Body of pancreas (tissue), 4 donors: ENCODE measurements at regions not wholly inside any gene's neighbourhood (a gene's known extent, or its start where the extent isn't known, plus 50 kb on each side); places are given as distances from the start of the nearest gene placed in this dataset.

Experiments
- ATAC-seq: fragments of 150-250 bp; one replicate; pipeline ENCODE4 v1.9.1; 2016
- DNase-seq, 4 donors: peaks; one replicate each; pipeline ENCODE4 v3.0.0-alpha.2; 2019
- H3K27ac ChIP-seq, 4 donors: fragments of 200-600 bp; sonication (generic); 1 replicate in 3 of 4; 2 replicates in 1 of 4; pipeline versions ENCODE4 v1.5.1 to v1.6.1; 2016 to 2019; ENCODE audit warnings: mild to moderate bottlenecking in 1 of 4, mixed read lengths in 1 of 4, moderate library complexity in 1 of 4
- H3K27me3 ChIP-seq, 2 donors: fragments of 200-600 bp; sonication (generic); one replicate each; pipeline ENCODE4 v1.6.0; 2016; ENCODE audit warnings: mild to moderate bottlenecking in 1 of 2
- H3K36me3 ChIP-seq, 2 donors: fragments of 200-600 bp; sonication (generic); replicated peaks in 1 of 2; 2 replicates each; pipeline ENCODE4 v1.5.1; 2016; ENCODE audit warnings: low read depth in 2 of 2; ENCODE audit not compliant: insufficient read depth in 1 of 2
- H3K4me1 ChIP-seq: fragments of 200-600 bp; sonication (generic); one replicate; pipeline ENCODE4 v1.6.0; 2016
- H3K4me3 ChIP-seq, 2 donors: fragments of 200-600 bp; sonication (generic); 1 replicate in 1 of 2; 2 replicates in 1 of 2; pipeline ENCODE4 v1.5.1; 2016 to 2019
- H3K9me3 ChIP-seq, 3 donors: fragments of 200-600 bp; sonication (generic); 1 replicate in 2 of 3; 2 replicates in 1 of 3; pipeline ENCODE4 v1.5.1; 2016
- POLR2A ChIP-seq, 3 donors: fragments of 450-650 bp; IDR thresholded peaks; one replicate each; pipeline ENCODE4 v1.6.1; 2016; ENCODE audit warnings: antibody characterized with exemption in 3 of 3, mild to moderate bottlenecking in 2 of 3
- WGBS, 2 donors: methylation state at CpG; one replicate each; pipeline ENCODE4 v1.1.5; 2017; 5-methylcytosine and 5-hydroxymethylcytosine counted together
- intact Hi-C: fragments of 100-400 bp; cut with DNase I; formaldehyde crosslinking; loops from one replicate; pipeline ENCODE4 v1.15.1; 2023
- TF ChIP-seq, protein P1 (sequence below), 7 experiments: fragments of 450-650 bp in 4 of 7; fragments of 200-600 bp in 3 of 7; sonication (generic) in 3 of 7; IDR thresholded peaks; one replicate each; pipeline ENCODE4 v1.5.1; 2016 to 2019; ENCODE audit warnings: antibody characterized with exemption in 7 of 7

DNA sequence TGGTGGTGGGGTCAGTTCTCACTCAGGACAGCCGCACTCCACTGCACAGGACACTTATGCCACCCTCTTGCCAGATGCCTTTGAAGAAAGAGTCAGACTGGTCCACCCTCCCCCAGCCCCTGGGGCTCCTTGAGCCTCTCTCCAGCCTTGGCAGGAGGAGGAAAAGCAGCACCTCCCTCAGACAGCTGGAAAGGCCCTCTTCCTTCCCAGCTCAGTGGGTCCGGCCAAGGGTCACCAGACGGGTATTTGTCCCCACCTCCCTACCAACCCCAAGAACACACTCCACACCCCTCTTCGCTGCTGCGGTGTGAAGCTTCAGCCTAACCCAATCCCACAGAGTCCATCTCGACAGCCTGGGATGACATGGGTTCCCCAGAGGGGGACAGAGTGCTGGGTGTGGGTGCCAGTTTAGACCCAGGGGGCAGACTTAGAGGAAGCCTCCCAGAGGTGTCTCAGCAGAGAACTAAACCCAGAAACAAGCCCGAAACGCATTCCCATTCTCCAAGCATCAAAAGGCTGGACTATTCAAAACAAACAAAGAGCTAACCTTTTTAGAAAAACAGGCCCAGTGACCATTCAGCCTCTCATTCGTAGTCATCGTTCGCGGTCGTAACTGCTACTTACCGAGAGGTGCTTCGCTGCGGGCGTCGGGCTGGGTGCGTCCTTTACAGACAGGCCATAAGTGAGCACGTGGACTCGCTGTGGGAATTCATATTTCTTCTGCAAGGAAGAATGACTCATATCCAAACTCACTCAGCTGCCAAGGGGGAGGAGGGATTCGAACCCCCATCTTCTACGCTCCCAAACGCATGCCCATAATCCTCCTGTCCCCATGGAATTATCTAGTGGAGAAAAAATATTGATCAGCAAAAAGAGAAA lies 57.5 kb upstream of the ANO1 start:
- H3K27me3 ChIP-seq, result no peaks in the 10 kb centered on the region
- no peak overlapping the region for H3K4me3 ChIP-seq
- H3K4me1 ChIP-seq, result no peaks in the 10 kb centered on the region
- DNase-seq, result no peak
- intact Hi-C loops, result no loop called here
- no peak for TF ChIP-seq POLR2A (IDR thresholded peaks at IDR 0.05)
- TF ChIP-seq, protein P1, sequence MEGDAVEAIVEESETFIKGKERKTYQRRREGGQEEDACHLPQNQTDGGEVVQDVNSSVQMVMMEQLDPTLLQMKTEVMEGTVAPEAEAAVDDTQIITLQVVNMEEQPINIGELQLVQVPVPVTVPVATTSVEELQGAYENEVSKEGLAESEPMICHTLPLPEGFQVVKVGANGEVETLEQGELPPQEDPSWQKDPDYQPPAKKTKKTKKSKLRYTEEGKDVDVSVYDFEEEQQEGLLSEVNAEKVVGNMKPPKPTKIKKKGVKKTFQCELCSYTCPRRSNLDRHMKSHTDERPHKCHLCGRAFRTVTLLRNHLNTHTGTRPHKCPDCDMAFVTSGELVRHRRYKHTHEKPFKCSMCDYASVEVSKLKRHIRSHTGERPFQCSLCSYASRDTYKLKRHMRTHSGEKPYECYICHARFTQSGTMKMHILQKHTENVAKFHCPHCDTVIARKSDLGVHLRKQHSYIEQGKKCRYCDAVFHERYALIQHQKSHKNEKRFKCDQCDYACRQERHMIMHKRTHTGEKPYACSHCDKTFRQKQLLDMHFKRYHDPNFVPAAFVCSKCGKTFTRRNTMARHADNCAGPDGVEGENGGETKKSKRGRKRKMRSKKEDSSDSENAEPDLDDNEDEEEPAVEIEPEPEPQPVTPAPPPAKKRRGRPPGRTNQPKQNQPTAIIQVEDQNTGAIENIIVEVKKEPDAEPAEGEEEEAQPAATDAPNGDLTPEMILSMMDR (IDR thresholded peaks at IDR 0.05), result no peak
- H3K27ac ChIP-seq, result no peak overlapping the region
- H3K9me3 ChIP-seq, result no peaks in the 10 kb centered on the region
- H3K36me3 ChIP-seq, result no peaks in the 10 kb centered on the region
- no peak for ATAC-seq
- 77 to 81% methylated on average over 23 to 24 of the region's 24 CpGs for WGBS, 2 donors

DNA sequence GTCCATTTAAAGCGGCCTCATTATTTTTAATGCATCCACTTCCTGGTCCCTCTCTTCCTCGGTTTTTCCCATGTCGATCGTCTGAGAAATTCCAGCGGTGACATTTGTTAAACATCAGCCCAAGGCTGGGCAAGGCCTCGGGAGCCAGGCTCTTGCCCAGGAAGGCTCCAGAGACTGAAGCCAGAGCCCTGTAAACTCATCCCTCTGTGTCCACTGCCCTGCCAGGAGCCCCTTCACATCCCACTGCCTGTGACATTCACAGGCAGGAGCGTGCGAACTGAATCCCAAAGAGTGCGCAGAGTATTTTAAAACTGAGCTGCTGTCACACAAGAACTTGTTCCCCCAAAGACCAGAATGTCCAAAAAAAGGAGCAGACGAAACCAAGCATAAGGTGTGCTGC lies 56.5 kb upstream of the ANO1 start:
- ATAC-seq (no peak), DNase-seq (no peak)
- Histone ChIP-seq H3K27me3 (no peaks in the 10 kb centered on the region), H3K36me3 (no peaks in the 10 kb centered on the region), H3K4me3 (no peak overlapping the region), H3K27ac (no peak overlapping the region), H3K9me3 (no peaks in the 10 kb centered on the region), H3K4me1 (no peaks in the 10 kb centered on the region)
- no peak for TF ChIP-seq POLR2A (IDR thresholded peaks at IDR 0.05)
- intact Hi-C loops, result no loop called here
- 67 to 71% methylated on average over 10 of the region's 10 CpGs for WGBS, 2 donors

DNA sequence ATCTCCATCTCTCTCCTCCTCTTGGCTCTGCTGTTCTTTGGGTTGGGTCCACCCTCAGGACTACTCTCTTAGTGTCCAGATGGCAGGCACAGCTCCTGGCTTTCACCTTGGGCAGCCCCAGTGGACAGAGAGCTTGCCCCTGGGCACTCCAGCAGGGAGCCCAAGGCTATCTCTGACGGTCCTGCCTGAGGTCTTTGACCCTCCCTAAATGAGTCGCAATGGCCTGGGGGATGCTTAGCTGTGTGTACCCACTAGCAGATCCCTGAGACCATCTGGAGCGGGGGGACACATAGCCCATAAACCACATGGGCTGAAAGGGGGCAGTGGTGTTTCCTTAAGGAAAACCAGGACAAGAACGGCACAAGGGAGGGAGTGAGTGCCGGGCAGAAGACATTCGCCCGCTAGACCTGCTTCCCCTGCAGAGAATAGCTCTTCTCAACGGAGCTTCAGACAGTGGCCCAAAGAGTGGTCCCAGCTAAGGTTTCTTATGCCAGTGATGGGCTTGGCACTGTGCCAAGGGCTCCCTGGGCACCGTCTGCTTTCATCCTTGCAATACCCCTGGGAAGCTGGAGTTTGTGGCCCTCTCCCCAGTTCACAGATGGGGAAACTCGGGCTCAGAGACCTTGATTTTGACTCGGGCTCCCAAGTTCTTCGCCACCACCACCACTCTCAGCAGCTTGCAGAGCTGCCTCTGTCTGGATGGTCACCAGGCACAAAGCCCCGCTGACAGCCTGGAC lies 53.9 kb upstream of the ANO1 start:
- DNase-seq (no peak), ATAC-seq (no peak)
- WGBS, 2 donors, result 62 to 81% methylated on average over 6 to 13 of the region's 13 CpGs
- Histone ChIP-seq H3K4me1 (no peaks in the 10 kb centered on the region), H3K9me3 (no peaks in the 10 kb centered on the region), H3K27me3 (no peaks in the 10 kb centered on the region), H3K36me3 (no peaks in the 10 kb centered on the region), H3K4me3 (no peak overlapping the region), H3K27ac (no peak overlapping the region)
- no peak for TF ChIP-seq POLR2A (IDR thresholded peaks at IDR 0.05)
- TF ChIP-seq, protein P1 (IDR thresholded peaks at IDR 0.05), result no peak
- intact Hi-C loops, result no loop called here

DNA sequence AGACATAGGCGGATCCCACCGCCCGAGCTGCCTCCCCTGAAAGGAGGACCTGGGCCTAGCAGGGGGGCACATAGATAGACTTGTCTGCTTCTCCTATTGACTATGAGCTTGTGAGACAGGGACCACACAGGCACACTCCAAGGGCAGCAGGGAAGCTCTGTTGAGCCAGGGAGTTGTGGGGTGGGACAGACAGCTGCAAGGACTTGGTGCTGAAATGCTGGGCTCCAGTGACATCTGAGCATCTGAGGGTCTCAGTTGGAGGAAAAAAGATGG lies 53.4 kb upstream of the ANO1 start:
- TF ChIP-seq POLR2A (IDR thresholded peaks at IDR 0.05), result no peak
- TF ChIP-seq, protein P1 (IDR thresholded peaks at IDR 0.05), result no peak
- intact Hi-C loops, result no loop called here
- Histone ChIP-seq H3K4me1 (no peaks in the 10 kb centered on the region), H3K9me3 (no peaks in the 10 kb centered on the region), H3K4me3 (no peak overlapping the region), H3K36me3 (no peaks in the 10 kb centered on the region), H3K27me3 (no peaks in the 10 kb centered on the region), H3K27ac (no peak overlapping the region)
- no peak for DNase-seq
- 83 to 90% methylated on average over 3 of the region's 3 CpGs for WGBS, 2 donors
- ATAC-seq, result no peak

DNA sequence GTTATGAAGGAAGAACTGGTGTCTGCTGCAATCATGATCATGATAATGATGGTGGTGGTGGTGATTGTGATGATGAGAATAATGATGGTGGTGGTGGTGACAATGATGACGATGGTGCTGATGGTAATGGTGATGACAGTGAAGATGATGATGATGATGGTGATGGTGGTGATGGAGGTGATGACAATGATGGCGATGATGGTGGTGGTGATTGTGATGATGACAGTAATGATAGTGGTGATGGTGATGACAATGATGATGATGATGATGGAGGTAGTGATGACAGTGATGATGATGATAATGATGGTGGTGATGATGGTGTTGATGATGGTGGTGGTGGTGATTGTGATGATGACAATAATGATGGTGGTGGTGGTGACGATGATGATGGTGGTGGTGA lies 52.8 kb upstream of the ANO1 start:
- intact Hi-C loops, result no loop called here
- no peak overlapping the region for H3K4me3 ChIP-seq
- TF ChIP-seq POLR2A (IDR thresholded peaks at IDR 0.05), result no peak
- TF ChIP-seq, protein P1 (IDR thresholded peaks at IDR 0.05), result no peak
- no peaks in the 10 kb centered on the region for H3K27me3 ChIP-seq
- ATAC-seq (no peak), DNase-seq (no peak)
- H3K27ac ChIP-seq, result no peak overlapping the region
- whole genome bisulfite sequencing, 2 donors, result 80 to 92% methylated on average over 3 of the region's 3 CpGs
- H3K9me3 ChIP-seq, result no peaks in the 10 kb centered on the region
- no peaks in the 10 kb centered on the region for H3K36me3 ChIP-seq
- no peaks in the 10 kb centered on the region for H3K4me1 ChIP-seq
